NCI-H146 treated with DMSO at 0.1 percent for 48 hours (cell line): ENCODE measurements at regions not wholly inside any gene's neighbourhood (a gene's known extent, or its start where the extent isn't known, plus 50 kb on each side); places are given as distances from the start of the nearest gene placed in this dataset.
"Not testable (repeated sequence)": the region's sequence is repeated elsewhere in the genome, so short reads cannot be mapped to it uniquely, and the experiment has no call there.

Experiments
- DNase-seq: peaks from one replicate; lab custom pipeline; 2025; ENCODE audit not compliant: unreplicated experiment; lab: John Stamatoyannopoulos, UW

DNA sequence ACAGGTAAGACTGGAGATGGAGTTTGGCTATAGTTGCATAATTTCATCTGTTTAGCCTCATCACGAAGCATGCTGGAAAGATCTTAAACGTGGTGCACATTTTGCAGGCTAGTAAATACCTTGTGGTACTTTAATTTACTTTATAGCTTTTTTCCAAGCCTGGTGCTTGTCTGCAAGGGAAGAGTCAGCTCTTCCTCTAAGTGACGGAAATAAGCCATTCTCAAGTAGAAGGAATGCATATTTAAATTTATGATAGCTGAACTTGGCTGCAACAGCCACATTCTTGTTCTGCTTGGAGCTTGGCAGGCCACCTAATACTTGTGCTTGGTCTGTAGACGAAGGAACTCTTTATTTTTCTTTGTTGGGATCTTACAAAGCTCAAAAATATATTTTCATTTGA, 188.0 kb upstream of the PIK3R1 start:
- no peak for DNase-seq

DNA sequence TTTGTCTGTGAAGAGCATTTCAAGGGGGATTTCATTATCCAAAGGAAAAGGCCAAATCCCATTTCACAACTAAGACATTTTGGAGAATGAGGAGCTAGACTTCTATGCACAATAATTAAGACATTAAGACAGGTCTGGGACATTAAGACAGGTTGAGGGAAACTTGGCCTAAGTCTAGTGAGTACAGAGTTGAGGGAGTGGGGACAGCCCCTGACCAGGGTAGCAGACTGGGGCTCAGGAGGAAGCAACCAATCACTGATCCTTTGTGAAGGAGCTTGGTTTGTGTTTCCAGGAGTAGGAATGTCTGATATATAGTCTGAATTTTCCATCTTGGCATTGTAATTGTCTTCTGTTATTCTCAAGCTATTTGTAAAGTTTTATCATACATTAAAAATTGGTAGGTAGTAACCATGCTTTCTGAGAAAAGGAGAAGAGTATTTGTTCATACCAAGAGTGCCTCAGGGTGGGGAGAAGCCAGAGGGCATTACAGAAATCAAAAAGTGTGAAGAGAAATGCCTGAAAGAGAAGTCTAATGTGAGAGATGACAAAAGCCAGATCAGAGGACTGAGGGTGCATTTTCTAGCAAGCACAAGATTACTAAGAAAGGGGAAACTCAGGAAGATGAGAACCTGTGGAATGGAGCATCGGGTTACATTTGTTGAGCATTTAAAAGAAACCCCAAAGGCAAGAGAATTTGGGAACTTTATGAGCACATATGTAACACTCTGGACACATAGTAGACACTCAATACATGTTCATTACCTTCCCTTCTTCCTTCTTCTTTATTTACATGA, 189.3 kb upstream of the PIK3R1 start:
- DNase-seq: no peak

DNA sequence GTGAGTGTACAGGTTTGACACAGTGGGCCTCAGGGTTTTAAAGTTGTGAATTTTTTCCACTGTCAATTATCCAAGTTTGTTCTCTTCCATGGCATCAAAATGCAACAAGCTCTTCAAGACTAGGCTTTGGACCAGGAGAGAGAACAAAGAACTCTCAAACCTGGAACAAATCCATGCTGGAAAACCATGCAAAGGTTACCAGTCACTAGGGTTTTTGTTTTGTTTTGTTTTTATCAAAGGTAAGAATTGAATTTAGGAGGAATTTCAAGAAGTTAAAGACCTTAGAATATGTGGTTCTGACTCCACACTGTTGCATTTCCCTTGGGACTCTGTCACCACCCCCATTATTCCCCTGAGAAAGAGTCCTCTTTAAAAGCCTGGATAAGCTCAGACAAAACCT, 191.1 kb upstream of the PIK3R1 start:
- no peak for DNase-seq

DNA sequence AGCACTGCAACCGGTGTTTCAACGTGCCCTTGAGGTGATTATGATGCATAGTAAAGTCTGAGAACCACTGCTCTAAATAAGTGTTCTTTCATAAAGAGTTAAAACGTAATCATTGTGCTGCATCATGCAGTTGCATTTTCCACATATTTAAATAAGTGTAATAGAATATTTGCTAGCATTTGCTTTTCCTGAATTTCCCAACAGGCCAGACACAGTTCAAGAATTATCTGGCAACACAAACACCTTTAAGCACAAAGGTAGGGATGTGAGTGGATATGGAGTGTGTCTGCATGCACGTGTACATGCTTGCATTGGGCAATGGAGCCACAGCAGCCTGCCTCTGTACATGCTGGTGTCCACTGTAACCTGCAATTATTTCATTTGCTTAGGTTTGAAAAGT, 193.6 kb upstream of the PIK3R1 start:
- no peak for DNase-seq

DNA sequence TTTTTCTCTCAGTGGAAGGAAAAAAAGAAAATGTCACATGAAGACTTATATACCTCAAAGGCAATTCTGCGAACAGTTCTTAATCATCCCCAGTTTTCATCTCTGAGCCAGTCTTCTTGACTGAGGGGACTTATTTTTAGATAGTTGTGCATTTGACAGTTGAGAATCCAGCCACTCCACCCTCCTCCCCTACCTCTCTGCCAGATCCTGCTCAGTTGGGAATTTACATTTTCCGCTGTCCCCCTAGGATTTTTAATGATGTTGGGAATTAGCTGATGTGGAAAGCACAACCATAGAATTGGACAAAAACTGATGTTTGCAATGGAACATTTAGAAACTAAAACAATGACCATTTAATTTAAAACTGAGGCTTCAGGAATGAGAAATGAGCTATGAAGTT, 194.3 kb upstream of the PIK3R1 start:
- DNase-seq: no peak

DNA sequence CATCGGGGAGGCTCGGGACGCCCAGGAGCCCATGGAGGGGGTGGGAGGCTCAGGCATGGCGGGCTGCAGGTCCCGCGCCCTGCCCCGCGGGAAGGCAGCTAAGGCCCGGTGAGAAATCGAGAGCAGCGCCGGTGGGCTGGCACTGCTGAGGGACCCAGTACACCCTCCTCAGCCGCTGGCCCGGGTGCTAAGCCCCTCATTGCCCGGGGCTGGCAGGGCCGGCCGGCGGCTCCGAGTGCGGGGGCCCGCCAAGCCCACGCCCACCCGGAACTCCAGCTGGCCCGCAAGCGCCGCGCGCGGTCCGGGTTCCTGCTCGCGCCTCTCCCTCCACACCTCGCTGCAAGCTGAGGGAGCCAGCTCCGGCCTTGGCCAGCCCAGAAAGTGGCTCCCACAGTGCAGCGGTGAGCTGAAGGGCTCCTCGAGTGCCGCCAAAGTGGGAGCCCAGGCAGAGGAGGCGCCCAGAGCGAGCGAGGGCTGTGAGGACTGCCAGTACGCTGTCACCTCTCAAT, 195.0 kb upstream of the PIK3R1 start:
- not testable (repeated sequence) for DNase-seq

DNA sequence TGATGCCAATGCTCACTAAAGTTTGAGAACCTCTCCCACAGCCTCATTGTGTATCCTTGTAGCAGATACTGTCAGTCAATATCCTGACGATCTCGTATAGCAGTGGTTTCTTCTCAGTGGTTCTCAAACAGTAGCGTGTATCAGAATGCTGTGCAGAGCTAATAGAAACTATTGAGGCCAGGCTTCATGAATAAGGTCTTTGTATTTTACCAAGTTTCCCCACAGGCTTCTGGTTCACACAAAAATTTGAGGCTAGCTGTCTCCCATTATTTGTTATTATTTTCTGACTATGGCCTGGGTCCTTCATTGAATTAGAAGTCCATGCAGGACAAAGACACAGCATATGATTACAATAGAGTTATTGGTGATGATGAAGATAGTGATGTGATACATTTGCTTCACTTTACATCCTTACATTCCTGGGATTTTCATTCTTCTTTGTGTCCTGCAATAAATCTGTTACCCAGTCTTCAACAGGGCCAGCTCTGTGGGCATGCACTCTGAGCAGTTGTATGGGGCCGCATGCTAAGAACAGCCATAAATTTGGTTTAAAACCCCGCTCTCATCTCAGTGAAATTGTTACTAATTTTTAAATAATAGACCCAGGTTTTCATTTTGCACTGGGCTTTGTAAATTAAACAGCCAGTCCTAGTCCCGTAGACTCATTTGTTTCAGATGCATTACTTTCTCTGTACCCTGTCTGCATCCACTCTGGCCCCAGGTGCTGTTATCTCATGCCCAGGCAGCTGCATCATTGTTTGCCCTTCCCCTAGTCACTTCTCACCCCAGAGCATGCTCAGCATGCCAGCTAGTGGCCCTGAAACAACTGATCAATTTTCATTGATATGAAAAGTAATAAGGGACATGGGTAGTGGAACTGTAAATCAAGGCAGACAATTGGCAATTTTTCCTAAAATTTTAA, 199.9 kb upstream of the PIK3R1 start:
- peak; percentile 49 for DNase-seq

DNA sequence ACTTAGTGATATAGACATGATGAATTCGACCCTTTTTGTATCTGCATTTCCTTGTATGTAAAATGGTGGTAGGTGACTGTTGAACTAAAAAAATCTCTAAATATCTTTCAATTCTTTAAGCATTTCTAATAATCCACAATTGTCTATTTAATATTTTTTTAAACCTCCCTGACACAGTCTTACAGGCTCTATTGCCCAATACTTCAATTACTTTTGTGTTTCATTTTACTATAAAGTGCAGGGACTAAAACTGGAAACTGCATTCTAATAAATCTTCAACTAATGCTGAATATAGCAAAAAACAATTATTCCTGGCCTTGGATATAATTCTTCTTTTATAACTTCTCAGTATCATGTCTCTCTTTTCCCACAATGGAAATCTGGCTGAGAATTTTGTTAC, 202.7 kb upstream of the PIK3R1 start:
- no peak for DNase-seq

DNA sequence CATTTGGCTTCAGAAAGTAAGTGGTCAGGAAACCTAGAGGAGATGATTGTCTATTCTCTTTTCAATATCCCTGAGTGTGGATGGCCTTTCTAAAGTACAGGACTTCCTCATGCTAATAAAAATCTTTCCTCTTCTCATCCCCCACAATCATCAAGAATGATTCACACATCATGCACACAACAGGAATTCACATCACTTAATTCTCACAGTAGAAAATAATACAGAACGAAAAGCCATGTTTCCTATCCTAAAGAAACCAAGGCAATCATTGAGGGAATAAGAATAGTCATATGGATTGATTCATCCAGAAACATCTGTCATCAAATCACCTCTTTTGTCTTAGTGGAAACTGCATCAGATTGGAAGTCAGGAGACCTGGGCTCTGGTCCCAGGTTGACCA, 203.1 kb upstream of the PIK3R1 start:
- no peak for DNase-seq

DNA sequence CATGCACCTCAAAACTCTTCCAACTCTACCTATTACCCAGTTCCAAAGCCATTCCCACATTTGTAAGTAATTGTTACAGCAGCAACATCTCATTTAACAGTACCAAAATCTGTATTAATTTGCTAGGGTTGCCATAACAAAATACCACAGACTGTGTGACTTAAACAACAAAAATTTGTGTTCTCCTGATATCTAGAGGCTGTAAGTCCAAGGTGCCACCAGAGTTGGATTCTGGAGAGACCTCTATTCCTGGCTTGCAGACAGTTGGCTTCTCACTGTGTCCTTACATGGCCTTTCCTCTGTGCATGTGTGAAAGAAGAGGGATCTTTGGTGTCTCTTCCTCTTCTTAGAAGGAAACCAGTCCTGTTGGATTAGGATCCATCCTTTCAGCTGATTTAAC, 203.8 kb upstream of the PIK3R1 start:
- DNase-seq: no peak

DNA sequence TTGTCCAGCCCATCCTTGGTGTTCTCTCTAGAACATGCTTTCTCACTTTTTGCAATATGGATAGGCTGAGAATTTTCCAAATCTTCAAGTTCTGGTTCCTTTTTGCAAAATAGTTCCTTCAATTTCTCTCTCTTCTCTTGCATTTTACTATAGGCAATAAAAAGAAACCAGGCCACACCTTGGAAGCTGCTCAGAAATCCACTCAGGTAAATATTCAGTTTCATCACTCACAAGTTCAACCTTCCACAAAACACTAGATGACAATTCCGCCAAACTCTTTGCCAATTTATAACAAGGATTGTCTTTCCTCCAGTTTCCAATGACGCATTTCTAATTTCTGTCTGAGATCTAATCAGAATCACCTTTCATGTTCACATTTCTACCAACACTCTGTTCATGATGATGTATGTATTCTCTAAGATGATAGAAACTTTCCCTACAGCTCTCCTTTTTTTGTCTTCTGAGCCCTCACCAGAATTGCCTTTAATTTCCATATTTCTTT, 204.2 kb upstream of the PIK3R1 start:
- no peak for DNase-seq

DNA sequence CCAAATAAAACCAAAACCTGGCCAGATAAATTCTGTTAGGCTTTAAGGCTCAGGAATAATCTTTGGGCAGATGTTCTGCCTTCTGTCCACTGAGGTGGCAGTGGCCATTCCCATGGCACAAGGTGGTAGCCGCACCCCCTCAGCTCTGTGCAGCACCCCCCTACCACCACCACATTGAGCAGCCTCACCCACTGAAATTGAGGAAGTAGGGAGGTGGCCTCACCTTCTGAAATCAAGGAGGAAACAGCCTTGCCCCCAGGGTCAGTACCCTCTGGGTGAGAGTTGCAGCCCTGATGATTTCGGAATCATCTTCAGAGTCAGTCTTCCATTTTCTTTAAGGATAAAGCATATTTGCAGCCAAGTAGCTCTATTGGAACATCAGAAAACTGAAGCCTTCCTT, 204.8 kb upstream of the PIK3R1 start:
- no peak for DNase-seq

DNA sequence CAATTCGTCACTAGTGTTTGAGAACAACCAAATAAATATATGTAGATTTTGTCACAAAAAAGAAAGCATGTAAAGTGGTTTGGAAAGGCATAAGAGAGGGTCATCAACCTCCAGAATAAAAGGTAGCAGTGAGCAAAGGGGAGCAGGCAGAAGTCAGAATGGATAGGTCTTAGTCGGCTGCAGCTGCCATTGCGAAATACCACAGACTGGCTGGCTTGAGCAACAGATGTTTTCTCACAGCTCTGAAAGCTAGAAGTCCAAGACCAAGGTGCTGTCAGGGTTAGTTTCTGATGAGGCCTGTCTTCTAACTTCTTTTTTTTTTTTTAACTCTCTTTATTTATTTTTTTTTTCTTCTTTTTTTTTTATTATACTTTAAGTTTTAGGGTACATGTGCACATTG, 208.1 kb upstream of the PIK3R1 start:
- DNase-seq: no peak

DNA sequence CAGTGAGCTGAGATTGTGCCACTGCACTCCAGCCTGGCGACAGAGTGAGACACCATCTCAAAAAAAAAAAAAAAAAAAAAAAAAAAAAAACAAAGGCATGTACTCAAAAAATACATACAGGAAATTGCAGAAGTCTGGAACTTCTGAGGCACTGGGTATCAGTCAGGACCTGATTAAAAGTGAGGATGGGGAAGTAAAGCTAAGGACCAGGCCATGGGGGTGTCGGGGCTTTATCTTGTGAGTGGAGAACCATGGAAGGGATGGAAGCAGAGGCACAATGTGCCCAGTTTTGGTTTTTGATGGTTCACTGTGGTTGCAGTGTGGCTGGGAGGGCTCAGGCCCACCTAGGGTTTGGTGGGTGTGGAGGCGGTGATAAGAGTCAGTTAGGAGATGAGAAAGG, 212.7 kb upstream of the PIK3R1 start:
- no peak for DNase-seq

DNA sequence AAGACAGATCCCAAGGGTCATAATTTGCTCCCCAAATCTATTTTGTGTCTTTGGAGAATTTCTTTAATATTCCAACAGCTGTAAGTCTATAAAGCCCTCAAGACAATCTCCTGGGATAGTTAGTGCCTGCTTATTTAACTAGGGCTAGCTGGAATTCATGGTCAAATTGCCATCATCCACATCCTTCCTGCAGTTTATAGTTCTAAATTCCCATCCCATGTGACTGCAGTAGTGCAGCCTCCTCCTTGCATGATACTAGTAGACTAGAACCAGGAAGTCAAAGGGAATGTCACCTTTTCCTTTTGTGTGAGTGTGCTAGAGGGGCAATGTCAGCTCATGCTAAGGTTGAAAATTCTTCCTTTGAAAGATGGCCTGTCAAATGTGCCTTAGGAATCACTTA, 214.8 kb upstream of the PIK3R1 start:
- DNase-seq: no peak

DNA sequence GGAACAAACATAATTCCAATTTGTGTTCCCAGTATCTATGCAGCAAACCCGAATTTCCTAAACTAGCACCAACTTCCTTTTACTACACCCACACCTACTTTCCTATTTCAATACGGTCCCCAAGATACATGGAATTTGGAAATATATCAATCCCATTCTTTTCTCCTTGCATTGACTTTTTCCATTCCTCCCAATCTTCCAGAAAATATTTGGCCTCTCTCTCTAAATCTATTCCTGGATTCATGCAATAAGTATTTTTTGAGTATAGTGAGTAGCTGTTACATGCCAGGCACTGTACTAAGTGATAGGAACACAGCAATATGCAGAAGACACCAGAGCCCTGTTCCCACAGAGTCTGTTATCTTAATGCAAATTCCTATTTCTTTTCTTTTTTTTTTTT, 216.2 kb upstream of the PIK3R1 start:
- no peak for DNase-seq

DNA sequence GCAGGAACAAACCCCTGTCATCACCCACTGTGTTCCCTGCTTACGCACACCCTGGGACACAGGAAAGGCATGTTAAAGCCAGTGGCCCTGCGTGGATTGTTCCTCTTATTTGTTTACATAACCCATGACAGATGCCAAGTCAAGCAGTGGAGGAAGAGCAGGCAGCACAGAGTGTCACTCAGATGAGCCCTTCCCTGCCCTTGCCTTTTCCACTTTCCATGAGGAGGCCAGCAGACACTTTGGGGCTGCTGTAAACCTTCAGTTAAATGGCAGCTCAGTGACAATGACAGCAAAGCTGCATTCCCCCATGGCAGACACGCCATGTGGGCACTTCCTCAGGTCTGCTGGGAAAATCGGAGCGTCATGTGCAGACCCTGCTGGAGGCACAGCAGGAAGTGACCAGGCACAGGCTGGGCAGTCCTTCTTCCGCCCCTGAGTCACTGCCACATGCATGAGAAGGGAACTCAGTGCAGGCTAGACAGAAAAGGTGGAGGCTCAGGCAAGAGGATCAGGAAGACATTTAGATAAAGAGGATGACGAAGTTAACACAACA, 216.8 kb upstream of the PIK3R1 start:
- DNase-seq: no peak

DNA sequence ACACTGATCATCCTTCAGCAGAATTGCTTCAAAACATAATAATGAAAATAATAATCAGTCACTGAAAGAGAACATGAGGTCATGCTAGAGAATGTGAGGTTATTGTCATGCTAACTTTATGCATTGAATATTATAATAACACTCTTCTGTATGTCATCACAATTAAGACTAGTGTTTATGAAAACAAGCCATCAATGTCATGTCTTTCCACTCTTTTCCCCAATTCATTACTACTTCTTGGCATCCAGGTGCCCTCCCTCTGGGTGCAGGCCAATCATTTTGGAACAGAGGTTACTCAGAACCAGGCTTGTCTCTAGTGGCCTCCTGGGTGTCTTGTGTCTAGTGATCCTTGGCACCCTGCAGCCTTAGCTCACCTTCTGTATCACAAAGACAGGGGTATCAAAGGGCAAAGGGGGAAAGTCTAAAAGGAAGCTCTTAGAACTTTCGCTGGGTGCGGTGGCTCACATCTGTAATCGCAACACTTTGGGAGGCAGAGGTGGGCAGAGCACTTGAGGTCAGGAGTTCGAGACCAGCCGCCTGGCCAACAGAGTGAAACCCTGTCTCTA, 217.6 kb upstream of the PIK3R1 start:
- no peak for DNase-seq

DNA sequence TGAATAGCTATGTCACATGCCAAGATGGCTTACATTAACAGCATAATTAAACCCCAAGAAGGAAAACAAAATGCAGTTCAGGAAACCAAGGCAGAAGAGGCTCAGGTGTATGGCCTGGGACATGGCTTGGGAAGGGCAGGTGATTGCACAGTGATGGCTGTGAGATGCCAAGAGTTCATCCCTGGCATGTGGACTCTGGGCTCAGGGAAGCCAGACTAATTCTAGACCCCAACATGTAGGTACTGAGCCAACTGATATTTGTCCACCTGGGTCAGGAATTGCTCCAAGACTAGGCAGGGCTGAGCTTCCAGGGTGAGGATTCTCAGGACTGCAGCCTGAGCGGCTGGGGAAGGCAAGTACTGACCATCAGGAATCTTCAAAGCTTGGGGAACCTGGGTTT, 218.4 kb upstream of the PIK3R1 start:
- DNase-seq: no peak

DNA sequence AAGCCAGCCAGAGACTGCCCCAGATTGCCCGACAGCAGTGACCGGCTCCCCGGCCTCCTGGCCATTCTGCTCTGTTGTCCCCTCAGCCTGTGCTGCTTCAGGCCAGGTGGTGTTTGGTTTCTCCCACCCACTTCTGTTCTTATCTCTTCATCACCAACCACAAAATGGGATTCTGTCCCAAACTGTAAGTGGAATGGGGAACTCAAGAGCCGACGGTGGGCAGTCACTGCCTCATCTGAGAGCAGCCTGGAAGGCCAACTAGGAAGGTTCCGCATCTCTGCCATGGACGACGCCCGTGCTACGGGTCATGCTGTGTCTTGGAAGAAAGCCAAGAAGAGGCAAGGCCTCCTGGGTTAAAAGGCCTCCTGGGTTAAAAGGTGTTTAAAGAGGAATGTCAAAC, 219.0 kb upstream of the PIK3R1 start:
- peak; percentile 9 for DNase-seq

DNA sequence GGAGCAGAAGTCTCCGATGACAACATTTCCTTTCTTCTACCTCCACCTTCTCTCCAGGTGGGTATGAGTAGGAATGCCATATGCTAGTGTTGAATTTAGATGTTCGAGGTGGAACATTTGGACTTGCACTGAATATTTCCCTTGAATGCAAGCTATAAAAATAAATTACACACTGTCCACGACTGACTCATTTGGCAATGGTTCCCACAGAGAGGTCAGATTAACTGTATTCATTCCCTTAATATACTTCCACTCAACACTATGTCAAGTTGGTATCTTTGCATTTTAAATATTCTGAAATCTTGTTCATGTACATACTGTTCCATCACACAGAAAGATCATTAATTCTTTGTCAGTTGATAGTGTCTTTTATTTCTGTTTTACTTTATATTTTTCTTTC, 222.6 kb upstream of the PIK3R1 start:
- DNase-seq: no peak
